ENCODE measurements at regions not wholly inside any gene's neighbourhood (a gene's known extent, or its start where the extent isn't known, plus 50 kb on each side); places are given as distances from the start of the nearest gene placed in this dataset.

GRCh38 chr13:109874484-109875454, 88.4 kb upstream of the IRS2 start:
- Histone ChIP-seq H3K9me3 (ENCODE audit: control insufficient read depth in 2 of 2, insufficient read depth in 1 of 2, low read depth in 1 of 2, low read length in 1 of 2) (no peaks in the 10 kb centered on the region), H3K27me3 (ENCODE audit: control insufficient read depth in 3 of 3, insufficient read depth in 3 of 3, low read length in 3 of 3) (no peaks in the 10 kb centered on the region), H3K4me1 (ENCODE audit: control insufficient read depth in 3 of 3, insufficient read depth in 2 of 3, low read depth in 1 of 3, low read length in 2 of 3) (peaks cover 2 to 12% (median 4%) of the 10 kb centered on the region in 3 donors), H3K4me3 (ENCODE audit: low read depth in 1 of 3, low read length in 3 of 3) (no peak overlapping the region), H3K27ac (ENCODE audit: low read depth in 1 of 3, low read length in 2 of 3) (peak overlapping the region in 2 of 3 donors; percentile 27 to 28), H3K36me3 (ENCODE audit: control insufficient read depth in 3 of 3, insufficient read depth in 2 of 3, low read depth in 1 of 3, low read length in 3 of 3) (no peaks in the 10 kb centered on the region)
- DNase-seq, result peak; percentile 32 to 54
- 18 to 40% (median 27%) methylated on average over 6 of the region's 6 CpGs for WGBS, 3 donors
- FAIRE-seq, result no peak

DNA sequence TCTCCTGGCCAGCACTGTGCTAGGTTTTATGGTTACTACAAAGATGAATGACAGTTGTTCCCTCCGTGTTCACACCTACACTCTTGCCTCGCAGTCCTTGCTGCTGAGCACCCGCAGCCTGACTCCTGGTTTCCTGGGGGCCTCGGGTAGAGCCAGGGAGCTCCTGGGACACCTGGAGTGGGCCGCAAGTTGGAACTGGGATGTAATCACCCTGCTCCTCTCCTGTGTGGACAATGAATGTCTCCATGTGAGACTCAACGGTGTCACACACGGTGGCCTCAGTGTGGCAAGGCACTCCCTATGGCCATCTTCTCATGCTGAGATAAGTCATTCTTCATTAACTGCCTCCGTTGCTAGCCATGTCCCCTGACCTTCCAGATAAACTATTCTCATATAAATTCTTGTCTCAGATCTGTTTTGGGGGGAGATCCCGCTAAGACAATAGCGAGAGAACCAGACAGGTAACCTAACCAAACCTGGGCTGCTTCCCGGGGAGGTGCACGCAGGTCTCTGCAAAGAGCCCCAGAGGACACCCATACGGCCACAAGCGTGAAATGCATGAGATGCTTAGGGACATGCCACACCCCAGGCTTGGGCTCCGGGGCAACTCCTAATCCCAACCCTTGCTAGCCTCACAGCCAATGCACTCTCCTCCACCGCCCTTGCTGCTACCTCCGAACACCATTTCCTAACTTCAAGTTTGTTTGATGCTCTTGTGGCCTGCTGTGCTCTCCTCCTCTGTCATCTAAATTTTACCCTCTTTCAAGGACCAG, 87.2 kb upstream of the IRS2 start:
- H3K27ac ChIP-seq (ENCODE audit: low read depth in 1 of 3, low read length in 2 of 3), result no peak overlapping the region
- no peaks in the 10 kb centered on the region for H3K27me3 ChIP-seq (ENCODE audit: control insufficient read depth in 3 of 3, insufficient read depth in 3 of 3, low read length in 3 of 3)
- H3K4me3 ChIP-seq (ENCODE audit: low read depth in 1 of 3, low read length in 3 of 3), result no peak overlapping the region
- H3K36me3 ChIP-seq (ENCODE audit: control insufficient read depth in 3 of 3, insufficient read depth in 2 of 3, low read depth in 1 of 3, low read length in 3 of 3), result no peaks in the 10 kb centered on the region
- DNase-seq (no peak), FAIRE-seq (no peak)
- no peaks in the 10 kb centered on the region for H3K9me3 ChIP-seq (ENCODE audit: control insufficient read depth in 2 of 2, insufficient read depth in 1 of 2, low read depth in 1 of 2, low read length in 1 of 2)
- H3K4me1 ChIP-seq (ENCODE audit: control insufficient read depth in 3 of 3, insufficient read depth in 2 of 3, low read depth in 1 of 3, low read length in 2 of 3), result peaks cover 2 to 22% (median 6%) of the 10 kb centered on the region in 3 donors
- 90 to 94% (median 91%) methylated on average over 17 of the region's 17 CpGs for WGBS, 3 donors

GRCh38 chr13:109872864-109873263, 86.5 kb upstream of the IRS2 start:
- DNase-seq (no peak), FAIRE-seq (no peak)
- H3K27me3 ChIP-seq (ENCODE audit: control insufficient read depth in 3 of 3, insufficient read depth in 3 of 3, low read length in 3 of 3), result no peaks in the 10 kb centered on the region
- no peaks in the 10 kb centered on the region for H3K36me3 ChIP-seq (ENCODE audit: control insufficient read depth in 3 of 3, insufficient read depth in 2 of 3, low read depth in 1 of 3, low read length in 3 of 3)
- H3K9me3 ChIP-seq (ENCODE audit: control insufficient read depth in 2 of 2, insufficient read depth in 1 of 2, low read depth in 1 of 2, low read length in 1 of 2), result no peaks in the 10 kb centered on the region
- 94 to 100% (median 95%) methylated on average over 1 of the region's 1 CpG for WGBS, 3 donors
- H3K27ac ChIP-seq (ENCODE audit: low read depth in 1 of 3, low read length in 2 of 3), result no peak overlapping the region
- no peak overlapping the region for H3K4me3 ChIP-seq (ENCODE audit: low read depth in 1 of 3, low read length in 3 of 3)
- peaks cover 2 to 24% (median 6%) of the 10 kb centered on the region in 3 donors for H3K4me1 ChIP-seq (ENCODE audit: control insufficient read depth in 3 of 3, insufficient read depth in 2 of 3, low read depth in 1 of 3, low read length in 2 of 3)

DNA sequence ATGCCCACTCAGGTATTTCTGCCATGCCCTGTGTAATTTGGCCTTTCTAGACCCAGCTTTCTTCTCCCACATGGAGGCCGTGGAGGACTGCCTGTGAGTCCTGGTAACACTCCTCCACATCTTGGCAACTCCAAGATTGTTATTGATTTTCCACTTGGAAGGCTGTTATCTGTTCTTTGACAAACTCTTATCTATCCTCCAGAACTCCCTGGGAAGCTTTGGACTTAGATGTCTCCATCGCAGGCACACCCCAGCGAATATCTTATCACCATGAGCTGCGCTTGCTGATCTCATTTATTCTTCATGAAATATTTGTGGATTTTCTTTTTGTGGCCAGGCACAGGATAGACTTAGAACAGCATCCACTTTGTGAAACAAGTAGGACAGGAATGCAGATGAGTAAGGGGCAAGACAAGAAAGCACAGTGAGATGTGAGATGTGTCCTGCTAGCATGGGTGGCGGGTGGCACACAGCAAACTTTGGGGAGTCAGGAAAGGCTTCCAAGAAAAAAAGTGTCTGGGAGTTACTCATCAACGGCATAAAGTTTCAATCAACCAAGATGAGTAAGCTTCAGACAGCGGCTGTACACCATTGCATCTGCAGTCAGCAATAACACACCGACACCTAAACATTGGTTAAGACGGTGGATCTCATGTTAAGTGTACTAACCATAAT, 84.5 kb upstream of the IRS2 start:
- no peaks in the 10 kb centered on the region for H3K27me3 ChIP-seq (ENCODE audit: control insufficient read depth in 3 of 3, insufficient read depth in 3 of 3, low read length in 3 of 3)
- WGBS, 3 donors, result 45 to 81% (median 59%) methylated on average over 9 of the region's 9 CpGs
- H3K27ac ChIP-seq (ENCODE audit: low read depth in 1 of 3, low read length in 2 of 3), result no peak overlapping the region
- H3K9me3 ChIP-seq (ENCODE audit: control insufficient read depth in 2 of 2, insufficient read depth in 1 of 2, low read depth in 1 of 2, low read length in 1 of 2), result no peaks in the 10 kb centered on the region
- H3K4me1 ChIP-seq (ENCODE audit: control insufficient read depth in 3 of 3, insufficient read depth in 2 of 3, low read depth in 1 of 3, low read length in 2 of 3), result peaks cover 2 to 24% (median 6%) of the 10 kb centered on the region in 3 donors
- H3K4me3 ChIP-seq (ENCODE audit: low read depth in 1 of 3, low read length in 3 of 3), result no peak overlapping the region
- DNase-seq (peak in 1 of 2 donors; percentile 69), FAIRE-seq (no peak)
- no peaks in the 10 kb centered on the region for H3K36me3 ChIP-seq (ENCODE audit: control insufficient read depth in 3 of 3, insufficient read depth in 2 of 3, low read depth in 1 of 3, low read length in 3 of 3)

GRCh38 chr13:109870274-109870673, 83.9 kb upstream of the IRS2 start:
- DNase-seq (no peak), FAIRE-seq (no peak)
- Histone ChIP-seq H3K27ac (ENCODE audit: low read depth in 1 of 3, low read length in 2 of 3) (no peak overlapping the region), H3K4me1 (ENCODE audit: control insufficient read depth in 3 of 3, insufficient read depth in 2 of 3, low read depth in 1 of 3, low read length in 2 of 3) (peaks cover 2 to 24% (median 6%) of the 10 kb centered on the region in 3 donors), H3K9me3 (ENCODE audit: control insufficient read depth in 2 of 2, insufficient read depth in 1 of 2, low read depth in 1 of 2, low read length in 1 of 2) (no peaks in the 10 kb centered on the region), H3K27me3 (ENCODE audit: control insufficient read depth in 3 of 3, insufficient read depth in 3 of 3, low read length in 3 of 3) (no peaks in the 10 kb centered on the region), H3K36me3 (ENCODE audit: control insufficient read depth in 3 of 3, insufficient read depth in 2 of 3, low read depth in 1 of 3, low read length in 3 of 3) (no peaks in the 10 kb centered on the region), H3K4me3 (ENCODE audit: low read depth in 1 of 3, low read length in 3 of 3) (no peak overlapping the region)
- WGBS, 3 donors, result 62 to 80% (median 78%) methylated on average over 6 of the region's 6 CpGs

- DNase-seq (peak; percentile 62 to 88), FAIRE-seq (no peak)
- Histone ChIP-seq H3K27me3 (ENCODE audit: control insufficient read depth in 3 of 3, insufficient read depth in 3 of 3, low read length in 3 of 3) (no peaks in the 10 kb centered on the region), H3K36me3 (ENCODE audit: control insufficient read depth in 3 of 3, insufficient read depth in 2 of 3, low read depth in 1 of 3, low read length in 3 of 3) (no peaks in the 10 kb centered on the region), H3K9me3 (ENCODE audit: control insufficient read depth in 2 of 2, insufficient read depth in 1 of 2, low read depth in 1 of 2, low read length in 1 of 2) (no peaks in the 10 kb centered on the region), H3K4me1 (ENCODE audit: control insufficient read depth in 3 of 3, insufficient read depth in 2 of 3, low read depth in 1 of 3, low read length in 2 of 3) (peaks cover 2 to 22% (median 6%) of the 10 kb centered on the region in 3 donors), H3K27ac (ENCODE audit: low read depth in 1 of 3, low read length in 2 of 3) (peak overlapping the region; percentile 6 to 48 (median 7)), H3K4me3 (ENCODE audit: low read depth in 1 of 3, low read length in 3 of 3) (peak overlapping the region in 1 of 3 donors; percentile 43)
- 25 to 45% (median 33%) methylated on average over 43 of the region's 43 CpGs for WGBS, 3 donors
Measured at GRCh38 chr13:109869312-109870237, 83.2 kb upstream of the IRS2 start.

DNA sequence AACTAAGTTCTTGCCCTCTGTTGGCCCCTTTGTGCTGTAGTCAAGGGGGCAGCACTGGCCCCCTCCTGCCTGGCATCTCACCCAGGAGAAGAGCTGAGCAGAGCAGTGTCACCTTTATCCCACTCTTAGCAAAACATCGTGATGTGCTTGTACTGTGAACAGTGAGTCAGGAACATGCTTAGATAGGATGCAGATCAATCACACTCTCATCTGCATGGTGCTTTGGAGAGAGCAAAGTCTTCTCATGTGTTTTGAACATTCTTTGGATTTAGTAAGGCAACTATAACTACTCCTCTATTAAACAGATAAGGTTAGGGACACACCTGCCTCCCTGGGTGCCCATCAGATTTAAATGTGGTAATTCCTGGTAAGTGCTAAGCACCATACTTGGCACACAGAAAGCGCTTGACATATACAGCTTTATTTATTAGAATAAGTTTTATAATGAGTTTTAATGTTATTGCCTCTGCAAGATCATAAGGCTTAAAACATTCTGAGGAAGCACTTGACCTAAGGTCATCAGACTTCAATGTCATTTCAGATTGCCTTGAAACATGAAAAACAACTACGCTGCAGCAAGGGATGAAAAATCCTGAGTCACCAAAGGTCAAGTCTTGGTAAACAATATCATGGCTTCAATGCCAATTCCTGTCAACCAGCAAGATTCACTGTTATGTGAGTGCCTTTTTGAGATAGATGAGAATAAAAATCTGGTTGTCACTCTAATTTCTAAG, 82.4 kb upstream of the IRS2 start:
- WGBS, 3 donors, result 16 to 44% (median 36%) methylated on average over 3 of the region's 3 CpGs
- FAIRE-seq, result peak; percentile 51
- peak; percentile 52 to 86 for DNase-seq
- Histone ChIP-seq H3K36me3 (ENCODE audit: control insufficient read depth in 3 of 3, insufficient read depth in 2 of 3, low read depth in 1 of 3, low read length in 3 of 3) (no peaks in the 10 kb centered on the region), H3K27me3 (ENCODE audit: control insufficient read depth in 3 of 3, insufficient read depth in 3 of 3, low read length in 3 of 3) (no peaks in the 10 kb centered on the region), H3K4me3 (ENCODE audit: low read depth in 1 of 3, low read length in 3 of 3) (peak overlapping the region in 1 of 3 donors; percentile 43), H3K4me1 (ENCODE audit: control insufficient read depth in 3 of 3, insufficient read depth in 2 of 3, low read depth in 1 of 3, low read length in 2 of 3) (peaks cover 2 to 15% (median 6%) of the 10 kb centered on the region in 3 donors), H3K9me3 (ENCODE audit: control insufficient read depth in 2 of 2, insufficient read depth in 1 of 2, low read depth in 1 of 2, low read length in 1 of 2) (no peaks in the 10 kb centered on the region), H3K27ac (ENCODE audit: low read depth in 1 of 3, low read length in 2 of 3) (peak overlapping the region; percentile 6 to 48 (median 7))
